HG03565 (cell line): ENCODE measurements at regions not wholly inside any gene's neighbourhood (a gene's known extent, or its start where the extent isn't known, plus 50 kb on each side); places are given as distances from the start of the nearest gene placed in this dataset.
"Not testable (repeated sequence)": the region's sequence is repeated elsewhere in the genome, so short reads cannot be mapped to it uniquely, and the experiment has no call there.

Experiments
- ATAC-seq: cut with Tn5 transposase; IDR thresholded peaks from one replicate; pipeline ENCODE4 v1.9.1; 2021; ENCODE audit warnings: mild to moderate bottlenecking, moderate library complexity; ENCODE audit not compliant: unreplicated experiment

GRCh38 chr18:51447351-51448342 lies 250.2 kb upstream of the MEX3C start:
- ATAC-seq: no peak

GRCh38 chr18:51448949-51449348 lies 251.5 kb upstream of the MEX3C start:
- ATAC-seq: no peak

- no peak for ATAC-seq
These were observed 256.1 kb upstream of the MEX3C start for GRCh38 chr18:51453594-51453993.

- no peak for ATAC-seq
These were observed 261.4 kb upstream of the MEX3C start for GRCh38 chr18:51458861-51459260.

GRCh38 chr18:51461956-51462355 lies 264.5 kb upstream of the MEX3C start:
- ATAC-seq: no peak

GRCh38 chr18:51463483-51464136 lies 266.1 kb upstream of the MEX3C start:
- ATAC-seq: no peak

GRCh38 chr18:51478908-51479307 lies 281.4 kb upstream of the MEX3C start:
- ATAC-seq: no peak

- ATAC-seq: no peak
These were observed 282.3 kb upstream of the MEX3C start for GRCh38 chr18:51479736-51480135.

GRCh38 chr18:51480407-51481261 lies 283.2 kb upstream of the MEX3C start:
- ATAC-seq: no peak

GRCh38 chr18:51486735-51487366 lies 289.4 kb upstream of the MEX3C start:
- ATAC-seq: no peak

GRCh38 chr18:51490417-51490816 lies 292.9 kb upstream of the MEX3C start:
- no peak for ATAC-seq

- no peak for ATAC-seq
These were observed 293.4 kb upstream of the MEX3C start for GRCh38 chr18:51490860-51491259.

- no peak for ATAC-seq
These were observed 294.3 kb upstream of the MEX3C start for GRCh38 chr18:51491678-51492372.

GRCh38 chr18:51498085-51498855 lies 300.8 kb upstream of the MEX3C start:
- no peak for ATAC-seq

GRCh38 chr18:51503351-51503750 lies 305.9 kb upstream of the MEX3C start:
- ATAC-seq: no peak

GRCh38 chr18:51506811-51507210 lies 309.3 kb upstream of the MEX3C start:
- ATAC-seq: no peak

- ATAC-seq: not testable (repeated sequence)
These were observed 310.9 kb upstream of the MEX3C start for GRCh38 chr18:51508410-51508809.

- ATAC-seq: no peak
These were observed 312.5 kb upstream of the MEX3C start for GRCh38 chr18:51510020-51510419.

- no peak for ATAC-seq
These were observed 316.0 kb upstream of the MEX3C start for GRCh38 chr18:51513517-51513916.
